GM19467 (cell line): ENCODE measurements at regions not wholly inside any gene's neighbourhood (a gene's known extent, or its start where the extent isn't known, plus 50 kb on each side); places are given as distances from the start of the nearest gene placed in this dataset.
"Not testable (repeated sequence)": the region's sequence is repeated elsewhere in the genome, so short reads cannot be mapped to it uniquely, and the experiment has no call there.

ENCODE experiments used
- ATAC-seq: cut with Tn5 transposase; IDR thresholded peaks from one replicate; pipeline ENCODE4 v1.9.1; 2021; ENCODE audit warnings: mild to moderate bottlenecking, moderate library complexity; ENCODE audit not compliant: unreplicated experiment

GRCh38 chr14:43745746-43746145, 761.3 kb downstream of the FSCB start:
- ATAC-seq: no peak

GRCh38 chr14:43735932-43736331, 771.2 kb downstream of the FSCB start:
- ATAC-seq: no peak

- ATAC-seq: no peak
Measured at GRCh38 chr14:43729143-43729542, 777.9 kb downstream of the FSCB start.

- no peak for ATAC-seq
Measured at GRCh38 chr14:43706900-43707299, 800.2 kb downstream of the FSCB start.

- ATAC-seq: not testable (repeated sequence)
Measured at GRCh38 chr14:43698561-43699284, 808.4 kb downstream of the FSCB start.

- ATAC-seq: no peak
Measured at GRCh38 chr14:43697003-43697402, 810.1 kb downstream of the FSCB start.

GRCh38 chr14:43692706-43693105, 814.4 kb downstream of the FSCB start:
- ATAC-seq: no peak

- ATAC-seq: no peak
Measured at GRCh38 chr14:43687921-43688320, 819.2 kb downstream of the FSCB start.

- no peak for ATAC-seq
Measured at GRCh38 chr14:43677581-43677980, 829.5 kb downstream of the FSCB start.

- no peak for ATAC-seq
Measured at GRCh38 chr14:43674273-43674672, 832.8 kb downstream of the FSCB start.

- no peak for ATAC-seq
Measured at GRCh38 chr14:43671716-43672485, 835.2 kb downstream of the FSCB start.

GRCh38 chr14:43669355-43669754, 837.7 kb downstream of the FSCB start:
- no peak for ATAC-seq

GRCh38 chr14:43665570-43666267, 841.4 kb downstream of the FSCB start:
- ATAC-seq: no peak

- not testable (repeated sequence) for ATAC-seq
Measured at GRCh38 chr14:43655194-43655593, 851.9 kb downstream of the FSCB start.

- ATAC-seq: no peak
Measured at GRCh38 chr14:43651896-43652295, 855.2 kb downstream of the FSCB start.

- ATAC-seq: no peak
Measured at GRCh38 chr14:43651185-43651787, 855.8 kb downstream of the FSCB start.

GRCh38 chr14:43649508-43649907, 857.6 kb downstream of the FSCB start:
- ATAC-seq: no peak

GRCh38 chr14:43647302-43647701, 859.8 kb downstream of the FSCB start:
- no peak for ATAC-seq

- ATAC-seq: no peak
Measured at GRCh38 chr14:43640718-43641267, 866.3 kb downstream of the FSCB start.

GRCh38 chr14:43625294-43625693, 881.8 kb downstream of the FSCB start:
- no peak for ATAC-seq

GRCh38 chr14:43621282-43621681, 885.8 kb downstream of the FSCB start:
- no peak for ATAC-seq
